ENCODE measurements at regions not wholly inside any gene's neighbourhood (a gene's known extent, or its start where the extent isn't known, plus 50 kb on each side); places are given as distances from the start of the nearest gene placed in this dataset.

DNA sequence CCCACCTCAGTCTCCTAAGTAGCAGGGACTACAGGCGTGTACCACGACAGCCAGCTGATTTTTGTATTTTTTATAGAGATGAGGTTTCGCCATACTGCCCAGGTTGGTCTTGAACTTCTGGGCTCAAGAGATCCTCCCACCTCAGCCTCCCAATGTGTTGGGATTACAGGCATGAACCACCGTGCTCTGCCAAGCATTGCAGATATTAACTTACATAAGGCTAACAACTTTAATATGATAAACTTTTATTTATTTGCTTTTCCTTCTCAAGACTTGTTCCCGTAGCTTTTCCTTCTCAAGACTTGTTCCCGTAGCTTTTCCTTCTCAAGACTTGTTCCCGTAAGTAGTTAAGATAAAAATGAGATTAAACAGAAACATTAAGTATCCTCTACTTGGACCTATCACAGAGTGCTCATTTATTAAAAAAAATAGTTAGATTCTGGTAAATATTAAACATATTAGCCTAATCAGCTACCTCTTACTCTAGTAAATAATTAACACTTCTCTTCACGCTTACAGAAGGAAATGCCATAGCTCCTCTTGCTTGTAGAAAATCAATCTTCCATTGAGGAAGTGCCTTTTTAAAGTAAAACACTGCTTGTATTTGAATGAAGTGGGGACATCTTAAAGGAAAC, 157.7 kb upstream of the KITLG start:
- no peak for TF ChIP-seq POLR2AphosphoS5 (IDR thresholded peaks at IDR 0.05; ENCODE audit: low read depth, low read length)
- TF ChIP-seq, protein P1, sequence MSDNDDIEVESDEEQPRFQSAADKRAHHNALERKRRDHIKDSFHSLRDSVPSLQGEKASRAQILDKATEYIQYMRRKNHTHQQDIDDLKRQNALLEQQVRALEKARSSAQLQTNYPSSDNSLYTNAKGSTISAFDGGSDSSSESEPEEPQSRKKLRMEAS (IDR thresholded peaks at IDR 0.05; ENCODE audit: low read depth): no peak
- TF ChIP-seq, protein P2, sequence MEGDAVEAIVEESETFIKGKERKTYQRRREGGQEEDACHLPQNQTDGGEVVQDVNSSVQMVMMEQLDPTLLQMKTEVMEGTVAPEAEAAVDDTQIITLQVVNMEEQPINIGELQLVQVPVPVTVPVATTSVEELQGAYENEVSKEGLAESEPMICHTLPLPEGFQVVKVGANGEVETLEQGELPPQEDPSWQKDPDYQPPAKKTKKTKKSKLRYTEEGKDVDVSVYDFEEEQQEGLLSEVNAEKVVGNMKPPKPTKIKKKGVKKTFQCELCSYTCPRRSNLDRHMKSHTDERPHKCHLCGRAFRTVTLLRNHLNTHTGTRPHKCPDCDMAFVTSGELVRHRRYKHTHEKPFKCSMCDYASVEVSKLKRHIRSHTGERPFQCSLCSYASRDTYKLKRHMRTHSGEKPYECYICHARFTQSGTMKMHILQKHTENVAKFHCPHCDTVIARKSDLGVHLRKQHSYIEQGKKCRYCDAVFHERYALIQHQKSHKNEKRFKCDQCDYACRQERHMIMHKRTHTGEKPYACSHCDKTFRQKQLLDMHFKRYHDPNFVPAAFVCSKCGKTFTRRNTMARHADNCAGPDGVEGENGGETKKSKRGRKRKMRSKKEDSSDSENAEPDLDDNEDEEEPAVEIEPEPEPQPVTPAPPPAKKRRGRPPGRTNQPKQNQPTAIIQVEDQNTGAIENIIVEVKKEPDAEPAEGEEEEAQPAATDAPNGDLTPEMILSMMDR (IDR thresholded peaks at IDR 0.05): no peak
- no peak for TF ChIP-seq RAD21 (IDR thresholded peaks at IDR 0.05; ENCODE audit: low read length)
